ENCODE measurements at regions not wholly inside any gene's neighbourhood (a gene's known extent, or its start where the extent isn't known, plus 50 kb on each side); places are given as distances from the start of the nearest gene placed in this dataset.

- no peak for TF ChIP-seq CTCF (conservative IDR thresholded peaks at IDR 0.05 in 1 of 2, IDR thresholded peaks at IDR 0.05 in 1 of 2; ENCODE audit: extremely low read depth in 1 of 2, insufficient read depth in 1 of 2, low read depth in 1 of 2, low read length in 2 of 2)
- no peak for TF ChIP-seq EZH2 (IDR thresholded peaks at IDR 0.05; ENCODE audit: borderline replicate concordance, low read length)
These were observed 497.1 kb upstream of the PLXNA2 start for GRCh38 chr1:208741296-208741695.
